Spleen (tissue), 11 donors: ENCODE measurements at regions not wholly inside any gene's neighbourhood (a gene's known extent, or its start where the extent isn't known, plus 50 kb on each side); places are given as distances from the start of the nearest gene placed in this dataset.
"Not testable (repeated sequence)": the region's sequence is repeated elsewhere in the genome, so short reads cannot be mapped to it uniquely, and the experiment has no call there.

ENCODE experiments used
- DNase-seq: peaks from one replicate; pipeline ENCODE4 v3.0.0-alpha.2; 2020
- H3K27ac ChIP-seq, 8 donors: fragments of 200-600 bp; sonication (generic) in 7 of 8; 1 replicate in 4 of 8; 2 replicates in 4 of 8; pipeline versions ENCODE4 v1.5.0 to v1.8.0; 2016 to 2021; ENCODE audit warnings: inconsistent platforms in 4 of 8, mild to moderate bottlenecking in 4 of 8, moderate library complexity in 1 of 8
- H3K27me3 ChIP-seq, 7 donors: fragments of 200-600 bp; sonication (generic) in 6 of 7; replicated peaks in 1 of 7; 1 replicate in 4 of 7; 2 replicates in 3 of 7; pipeline versions ENCODE4 v1.5.0 to v1.8.0; 2016 to 2021; ENCODE audit warnings: inconsistent platforms in 3 of 7, mild to moderate bottlenecking in 1 of 7
- H3K36me3 ChIP-seq, 6 donors: fragments of 200-600 bp; sonication (generic) in 5 of 6; 1 replicate in 4 of 6; 2 replicates in 2 of 6; pipeline versions ENCODE4 v1.5.0 to v1.8.0; 2016 to 2021; ENCODE audit warnings: inconsistent platforms in 2 of 6
- H3K4me1 ChIP-seq, 6 donors: fragments of 200-600 bp; sonication (generic) in 5 of 6; 1 replicate in 3 of 6; 2 replicates in 3 of 6; pipeline versions ENCODE4 v1.5.0 to v1.8.0; 2016 to 2021; ENCODE audit warnings: inconsistent platforms in 3 of 6
- H3K4me3 ChIP-seq, 8 donors: fragments of 200-600 bp; sonication (generic) in 7 of 8; 1 replicate in 4 of 8; 2 replicates in 4 of 8; pipeline versions ENCODE4 v1.5.0 to v1.8.0; 2016 to 2021; ENCODE audit warnings: inconsistent platforms in 4 of 8, mild to moderate bottlenecking in 4 of 8, moderate library complexity in 2 of 8
- H3K9me3 ChIP-seq, 8 donors: fragments of 200-600 bp; sonication (generic) in 7 of 8; 1 replicate in 4 of 8; 2 replicates in 4 of 8; pipeline versions ENCODE4 v1.5.0 to v1.8.0; 2016 to 2021; ENCODE audit warnings: inconsistent platforms in 4 of 8
- CTCF ChIP-seq, 11 experiments: fragments of 200-600 bp in 7 of 11; fragments of 450-650 bp in 4 of 11; sonication (generic) in 4 of 11; IDR thresholded peaks in 8 of 11; conservative IDR thresholded peaks in 3 of 11; 1 replicate in 7 of 11; 2 replicates in 4 of 11; pipeline versions ENCODE4 v1.4.0 to v1.8.0; 2016 to 2021; ENCODE audit warnings: antibody characterized with exemption in 11 of 11, inconsistent platforms in 4 of 11, mild to moderate bottlenecking in 1 of 11
- POLR2A ChIP-seq, 3 donors: fragments of 450-650 bp; IDR thresholded peaks; one replicate each; pipeline ENCODE4 v1.5.1; 2017; ENCODE audit warnings: antibody characterized with exemption in 3 of 3, mild to moderate bottlenecking in 1 of 3
- POLR2AphosphoS5 ChIP-seq, 3 donors: sonication (generic); formaldehyde crosslinking; IDR thresholded peaks; one replicate each; pipeline ENCODE4 v1.5.1; 2017; ENCODE audit warnings: antibody characterized with exemption in 3 of 3
- WGBS, 5 donors: extraction: QIAGEN DNeasy Blood & Tissue Kit in 3 of 5; methylation state at CpG; one replicate each; pipeline versions ENCODE4 v1.1.5 to v1.1.7; 2013 to 2018; 5-methylcytosine and 5-hydroxymethylcytosine counted together
- intact Hi-C: fragments of 100-400 bp; cut with DNase I; formaldehyde crosslinking; loops from one replicate; pipeline ENCODE4 v1.15.0; 2023; ENCODE audit warnings: low total_unique reads
- donor health status: healthy with polysubstance abuse.
- donor health status: DM: no; HTN: no; CAD: no; lungs with moderate emphysema.
- donor health status: DM: no; HTN: no; CAD: no.
- donor health status: Bipolar disorder and iron deficiency.
- donor health status: healthy.
- donor health status: DM: no; HTN: no; CAD: no.
- donor health status: DM: yes; HTN: yes; CAD: no.

- WGBS, 5 donors, result 21 to 48% (median 33%) methylated on average over 4 of the region's 4 CpGs
- peak overlapping the region in 2 of 8 donors; percentile 11 to 30 for H3K27ac ChIP-seq
- no peaks in the 10 kb centered on the region for H3K9me3 ChIP-seq
- no peaks in the 10 kb centered on the region for H3K27me3 ChIP-seq
- no peak overlapping the region for H3K4me3 ChIP-seq
- no peaks in the 10 kb centered on the region for H3K36me3 ChIP-seq
- peaks cover 0 to 6% (median 0%) of the 10 kb centered on the region in 6 donors for H3K4me1 ChIP-seq
- no peak for TF ChIP-seq POLR2A (IDR thresholded peaks at IDR 0.05)
- no peak for TF ChIP-seq POLR2AphosphoS5 (IDR thresholded peaks at IDR 0.05)
- TF ChIP-seq CTCF (IDR thresholded peaks at IDR 0.05 in 8 of 11, conservative IDR thresholded peaks at IDR 0.05 in 3 of 11), result no peak
- no peak for DNase-seq
- intact Hi-C loops, result no loop called here
These were observed 144.8 kb upstream of the ADCY2 start for GRCh38 chr5:7251132-7251531.

DNA sequence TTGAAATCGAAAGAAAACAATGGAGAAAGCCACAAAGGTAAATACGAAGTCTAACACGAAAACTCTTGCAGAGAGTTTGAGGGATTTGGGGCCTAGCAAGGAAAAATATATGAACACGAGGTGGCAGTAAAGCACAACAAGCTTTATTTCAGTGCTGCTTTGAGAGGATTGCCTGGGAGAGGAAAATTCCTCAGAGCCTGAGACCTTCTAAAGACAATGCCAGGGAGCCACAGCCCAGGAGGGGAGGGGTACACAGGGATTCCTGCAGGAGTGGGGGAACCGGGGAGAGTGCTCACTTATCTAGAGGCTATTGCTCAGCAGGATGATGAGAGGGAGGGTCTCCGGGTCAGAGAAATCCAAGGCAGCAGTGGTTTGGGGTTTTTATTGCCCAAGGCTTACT is 134.9 kb upstream of the ADCY2 start:
- intact Hi-C loops, result no loop called here
- no peak for DNase-seq

DNA sequence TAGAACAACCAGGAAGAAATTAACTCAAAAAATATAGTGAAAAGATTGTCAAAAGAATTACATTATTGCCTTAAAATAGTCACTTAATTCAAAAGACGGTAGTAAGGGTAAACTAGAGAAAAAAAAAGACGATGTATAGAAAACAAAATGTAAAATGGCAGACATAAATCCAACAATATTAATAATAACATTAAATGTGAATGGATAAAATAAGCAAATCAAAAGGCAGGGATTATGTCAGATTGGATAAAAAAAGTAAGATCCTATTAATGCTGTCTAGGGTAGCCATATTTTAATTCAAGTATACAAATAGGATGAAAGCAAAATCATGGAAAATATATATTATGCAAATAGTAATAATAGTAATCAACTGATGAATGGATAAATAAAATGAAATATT is 134.0 kb upstream of the ADCY2 start:
- Histone ChIP-seq H3K4me1 (no peaks in the 10 kb centered on the region), H3K9me3 (peaks cover 0 to 14% (median 5%) of the 10 kb centered on the region in 8 donors), H3K4me3 (no peak overlapping the region), H3K27ac (no peak overlapping the region), H3K27me3 (no peaks in the 10 kb centered on the region), H3K36me3 (no peaks in the 10 kb centered on the region)
- no peak for TF ChIP-seq POLR2AphosphoS5 (IDR thresholded peaks at IDR 0.05)
- TF ChIP-seq POLR2A (IDR thresholded peaks at IDR 0.05), result no peak
- TF ChIP-seq CTCF (IDR thresholded peaks at IDR 0.05 in 8 of 11, conservative IDR thresholded peaks at IDR 0.05 in 3 of 11), result no peak
- no peak for DNase-seq
- intact Hi-C loops, result no loop called here
- WGBS, 5 donors, result 89 to 94% (median 93%) methylated on average over 2 of the region's 2 CpGs

More for the DNA sequence above, 134.9 kb upstream of the ADCY2 start:
- TF ChIP-seq POLR2A (IDR thresholded peaks at IDR 0.05) (no peak), CTCF (IDR thresholded peaks at IDR 0.05 in 8 of 11, conservative IDR thresholded peaks at IDR 0.05 in 3 of 11) (peak in 4 of 11 experiments; percentile 5 to 33 (median 18)), POLR2AphosphoS5 (IDR thresholded peaks at IDR 0.05) (no peak)
- Histone ChIP-seq H3K27ac (no peak overlapping the region), H3K4me1 (no peaks in the 10 kb centered on the region), H3K27me3 (no peaks in the 10 kb centered on the region), H3K9me3 (peaks cover 0 to 14% (median 5%) of the 10 kb centered on the region in 8 donors), H3K4me3 (no peak overlapping the region), H3K36me3 (no peaks in the 10 kb centered on the region)
- 26 to 41% (median 35%) methylated on average over 6 of the region's 6 CpGs for WGBS, 5 donors

DNA sequence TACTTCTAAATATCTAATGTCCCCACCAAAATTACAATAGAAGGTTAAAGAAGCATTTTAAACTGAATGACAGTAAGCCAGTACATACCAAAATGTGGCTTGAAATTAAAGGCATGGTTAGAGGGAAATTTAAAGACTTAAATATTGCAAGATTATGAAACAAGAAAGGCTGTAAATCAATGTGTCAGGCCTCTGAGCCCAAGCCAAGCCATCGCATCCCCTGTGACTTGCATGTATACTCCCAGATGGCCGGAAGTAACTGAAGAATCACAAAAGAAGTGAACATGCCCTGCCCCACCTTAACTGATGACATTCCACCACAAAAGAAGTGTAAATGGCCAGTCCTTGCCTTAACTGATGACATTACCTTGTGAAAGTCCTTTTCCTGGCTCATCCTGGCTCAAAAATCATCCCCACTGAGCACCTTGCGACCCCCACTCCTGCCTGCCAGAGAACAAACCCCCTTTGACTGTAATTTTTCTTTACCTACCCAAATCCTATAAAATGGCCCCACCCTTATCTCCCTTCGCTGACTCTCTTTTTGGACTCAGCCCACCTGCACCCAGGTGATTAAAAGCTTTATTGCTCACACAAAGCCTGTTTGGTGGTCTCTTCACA is 132.4 kb upstream of the ADCY2 start:
- H3K9me3 ChIP-seq, result peaks cover 0 to 14% (median 5%) of the 10 kb centered on the region in 8 donors
- intact Hi-C loops, H3K4me1 ChIP-seq, H3K36me3 ChIP-seq, H3K27me3 ChIP-seq, H3K27ac ChIP-seq, DNase-seq, H3K4me3 ChIP-seq: not testable (repeated sequence)
- WGBS, 5 donors, result 57 to 70% (median 65%) methylated on average over 4 of the region's 4 CpGs

DNA sequence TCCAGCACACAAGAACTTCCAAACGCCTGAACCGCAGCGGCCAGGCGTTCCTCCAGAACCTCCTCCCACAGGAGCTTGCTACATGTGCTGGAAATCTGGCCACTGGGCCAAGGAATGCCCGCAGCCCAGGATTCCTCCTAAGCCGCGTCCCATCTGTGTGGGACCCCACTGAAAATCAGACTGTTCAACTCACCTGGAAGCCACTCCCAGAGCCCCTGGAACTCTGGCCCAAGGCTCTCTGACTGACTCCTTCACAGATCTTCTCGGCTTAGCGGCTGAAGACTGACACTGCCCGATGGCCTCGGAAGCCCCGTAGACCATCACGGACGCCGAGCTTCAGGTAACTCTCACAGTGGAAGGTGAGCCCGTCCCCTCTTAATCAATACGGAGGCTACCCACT is 130.2 kb upstream of the ADCY2 start:
- H3K4me1 ChIP-seq, DNase-seq, H3K27ac ChIP-seq, H3K27me3 ChIP-seq, H3K36me3 ChIP-seq, H3K4me3 ChIP-seq, intact Hi-C loops: not testable (repeated sequence)
- H3K9me3 ChIP-seq, result peaks cover 0 to 14% (median 5%) of the 10 kb centered on the region in 8 donors
- 91 to 97% (median 94%) methylated on average over 12 to 17 of the region's 17 CpGs for WGBS, 5 donors

GRCh38 chr5:7268722-7269121 is 127.2 kb upstream of the ADCY2 start:
- H3K27me3 ChIP-seq, H3K4me1 ChIP-seq, DNase-seq, H3K9me3 ChIP-seq, intact Hi-C loops, H3K4me3 ChIP-seq, H3K36me3 ChIP-seq, H3K27ac ChIP-seq: not testable (repeated sequence)
- WGBS, 5 donors, result 76 to 95% (median 84%) methylated on average over 2 to 9 of the region's 9 CpGs
